ENCODE measurements at regions not wholly inside any gene's neighbourhood (a gene's known extent, or its start where the extent isn't known, plus 50 kb on each side); places are given as distances from the start of the nearest gene placed in this dataset.

GRCh38 chr1:67590329-67590728, 94.7 kb upstream of the GADD45A start:
- no peaks in the 10 kb centered on the region for H3K36me3 ChIP-seq (ENCODE audit: low read depth, low read length)
- H3K9me3 ChIP-seq (ENCODE audit: low read length): no peaks in the 10 kb centered on the region
- ATAC-seq: no peak
- H3K4me1 ChIP-seq (ENCODE audit: insufficient read depth, low read length): no peaks in the 10 kb centered on the region
- no TSS peak for BruUV-seq (replicated peaks)
- no peaks in the 10 kb centered on the region for H3K27me3 ChIP-seq (ENCODE audit: low read length)
- H3F3A ChIP-seq (ENCODE audit: low read length, unreplicated experiment): no peaks in the 10 kb centered on the region
- no peak overlapping the region for H3K4me3 ChIP-seq (ENCODE audit: low read length)
- intact Hi-C loops (cut with micrococcal nuclease): no loop called here
- H3K9me2 ChIP-seq (replicated peaks; ENCODE audit: low read length): no peaks in the 10 kb centered on the region
- H3K79me2 ChIP-seq (ENCODE audit: low read length): no peaks in the 10 kb centered on the region
- TF ChIP-seq EZH2phosphoT487 (IDR thresholded peaks at IDR 0.05; ENCODE audit: borderline replicate concordance, low read length) (no peak), CTCF (conservative IDR thresholded peaks at IDR 0.05; ENCODE audit: low read depth, low read length) (no peak), EZH2 (IDR thresholded peaks at IDR 0.05; ENCODE audit: low read length, unreplicated experiment) (no peak)
- no peak overlapping the region for H3K27ac ChIP-seq (ENCODE audit: low read length)
- H4K20me1 ChIP-seq (ENCODE audit: low read length): no peaks in the 10 kb centered on the region
- H3K9ac ChIP-seq (ENCODE audit: low read length): no peak overlapping the region
- ChIA-PET POLR2A (ENCODE audit: unreplicated experiment) (no interaction called here), CTCF (no interaction called here)
- no peak for DNase-seq
- no peak overlapping the region for H2AFZ ChIP-seq (ENCODE audit: low read length)
- H3K4me2 ChIP-seq (ENCODE audit: low read length): no peak overlapping the region

- Histone ChIP-seq H3K4me2 (ENCODE audit: low read length) (no peak overlapping the region), H3K79me2 (ENCODE audit: low read length) (no peaks in the 10 kb centered on the region), H3K4me3 (ENCODE audit: low read length) (no peak overlapping the region), H3K9me3 (ENCODE audit: low read length) (no peaks in the 10 kb centered on the region), H3K4me1 (ENCODE audit: insufficient read depth, low read length) (no peaks in the 10 kb centered on the region), H4K20me1 (ENCODE audit: low read length) (no peaks in the 10 kb centered on the region), H3K27ac (ENCODE audit: low read length) (no peak overlapping the region), H3K9me2 (replicated peaks; ENCODE audit: low read length) (no peaks in the 10 kb centered on the region), H3K27me3 (ENCODE audit: low read length) (no peaks in the 10 kb centered on the region), H3K36me3 (ENCODE audit: low read depth, low read length) (no peaks in the 10 kb centered on the region), H3F3A (ENCODE audit: low read length, unreplicated experiment) (no peaks in the 10 kb centered on the region), H2AFZ (ENCODE audit: low read length) (no peak overlapping the region), H3K9ac (ENCODE audit: low read length) (no peak overlapping the region)
- TF ChIP-seq CTCF (conservative IDR thresholded peaks at IDR 0.05; ENCODE audit: low read depth, low read length) (no peak), EZH2phosphoT487 (IDR thresholded peaks at IDR 0.05; ENCODE audit: borderline replicate concordance, low read length) (no peak), EZH2 (IDR thresholded peaks at IDR 0.05; ENCODE audit: low read length, unreplicated experiment) (no peak)
- intact Hi-C loops (cut with micrococcal nuclease): no loop called here
- POLR2A ChIA-PET (ENCODE audit: unreplicated experiment): no interaction called here
- DNase-seq (no peak), ATAC-seq (no peak)
- CTCF ChIA-PET: no interaction called here
- BruUV-seq (replicated peaks): no TSS peak
These were observed 90.2 kb upstream of the GADD45A start for GRCh38 chr1:67594764-67595163.

GRCh38 chr1:67596674-67597073, 88.3 kb upstream of the GADD45A start:
- Histone ChIP-seq H3K9me2 (replicated peaks; ENCODE audit: low read length) (no peaks in the 10 kb centered on the region), H3K36me3 (ENCODE audit: low read depth, low read length) (no peaks in the 10 kb centered on the region), H3F3A (ENCODE audit: low read length, unreplicated experiment) (no peaks in the 10 kb centered on the region), H3K27me3 (ENCODE audit: low read length) (no peaks in the 10 kb centered on the region), H3K27ac (ENCODE audit: low read length) (no peak overlapping the region), H3K4me2 (ENCODE audit: low read length) (no peak overlapping the region), H2AFZ (ENCODE audit: low read length) (no peak overlapping the region), H3K4me3 (ENCODE audit: low read length) (no peak overlapping the region), H3K9me3 (ENCODE audit: low read length) (no peaks in the 10 kb centered on the region), H3K79me2 (ENCODE audit: low read length) (no peaks in the 10 kb centered on the region), H3K9ac (ENCODE audit: low read length) (no peak overlapping the region), H4K20me1 (ENCODE audit: low read length) (no peaks in the 10 kb centered on the region), H3K4me1 (ENCODE audit: insufficient read depth, low read length) (no peaks in the 10 kb centered on the region)
- no peak for ATAC-seq
- ChIA-PET POLR2A (ENCODE audit: unreplicated experiment) (interaction anchor here (0.7 kb wide), 1 partner anchor 10 kb away, joined by 3 read pairs; no protein-coding TSS in a partner anchor), CTCF (no interaction called here)
- DNase-seq: no peak
- no TSS peak for BruUV-seq (replicated peaks)
- no peak for TF ChIP-seq EZH2 (IDR thresholded peaks at IDR 0.05; ENCODE audit: low read length, unreplicated experiment)
- no peak for TF ChIP-seq CTCF (conservative IDR thresholded peaks at IDR 0.05; ENCODE audit: low read depth, low read length)
- no peak for TF ChIP-seq EZH2phosphoT487 (IDR thresholded peaks at IDR 0.05; ENCODE audit: borderline replicate concordance, low read length)
- intact Hi-C loops (cut with micrococcal nuclease): no loop called here

Measured in PC-3 (cell line).